Small intestine (tissue), 7 donors: ENCODE measurements at regions not wholly inside any gene's neighbourhood (a gene's known extent, or its start where the extent isn't known, plus 50 kb on each side); places are given as distances from the start of the nearest gene placed in this dataset.

Experiments
- DNase-seq, 2 donors: peaks; one replicate each; pipeline versions ENCODE4 v3.0.0 to v3.0.0-alpha.2; 2013
- FAIRE-seq: peaks from 2 replicates; lab custom pipeline; 2012; peaks lifted over from hg19 to GRCh38; lab: Jason Lieb, UNC
- H3K27ac ChIP-seq, 3 donors: one replicate each; pipeline ENCODE4 v1.5.1; 2013; ENCODE audit warnings: low read length in 2 of 3, mild to moderate bottlenecking in 2 of 3, control low read depth in 1 of 3, inconsistent platforms in 1 of 3, low read depth in 1 of 3, moderate library complexity in 1 of 3
- H3K27me3 ChIP-seq, 3 donors: one replicate each; pipeline ENCODE4 v1.6.1; 2013; ENCODE audit warnings: low read length in 3 of 3, inconsistent platforms in 1 of 3; ENCODE audit not compliant: control insufficient read depth in 3 of 3, insufficient read depth in 3 of 3
- H3K36me3 ChIP-seq, 3 donors: one replicate each; pipeline ENCODE4 v1.6.1; 2013; ENCODE audit warnings: low read length in 3 of 3, inconsistent platforms in 1 of 3, low read depth in 1 of 3, mild to moderate bottlenecking in 1 of 3, moderate library complexity in 1 of 3; ENCODE audit not compliant: control insufficient read depth in 3 of 3, insufficient read depth in 2 of 3
- H3K4me1 ChIP-seq, 3 donors: one replicate each; pipeline ENCODE4 v1.6.1; 2013; ENCODE audit warnings: low read length in 2 of 3, inconsistent platforms in 1 of 3, low read depth in 1 of 3, mild to moderate bottlenecking in 1 of 3, moderate library complexity in 1 of 3; ENCODE audit not compliant: control insufficient read depth in 3 of 3, insufficient read depth in 2 of 3
- H3K4me3 ChIP-seq, 3 donors: one replicate each; pipeline ENCODE4 v1.5.1; 2013; ENCODE audit warnings: low read length in 3 of 3, control low read depth in 1 of 3, inconsistent platforms in 1 of 3, low read depth in 1 of 3, mild to moderate bottlenecking in 1 of 3, moderate library complexity in 1 of 3
- H3K9me3 ChIP-seq, 2 donors: one replicate each; pipeline ENCODE4 v1.6.1; 2013; ENCODE audit warnings: low read depth in 1 of 2, low read length in 1 of 2; ENCODE audit not compliant: control insufficient read depth in 2 of 2, insufficient read depth in 1 of 2
- WGBS, 3 donors: extraction: QIAGEN DNeasy Blood & Tissue Kit; methylation state at CpG; one replicate each; pipeline ENCODE4 v1.1.7; 2013; 5-methylcytosine and 5-hydroxymethylcytosine counted together
- donor health status: healthy with polysubstance abuse.
- donor health status: control.
- donor health status: control.
- donor health status: Bipolar disorder and iron deficiency.
- donor health status: healthy.

- H3K4me3 ChIP-seq, result no peak overlapping the region
- H3K4me1 ChIP-seq, result no peaks in the 10 kb centered on the region
- H3K36me3 ChIP-seq, result no peaks in the 10 kb centered on the region
- DNase-seq (no peak), FAIRE-seq (no peak)
- 77 to 80% (median 80%) methylated on average over 6 of the region's 6 CpGs for WGBS, 3 donors
- peaks cover 0 to 4% of the 10 kb centered on the region in 2 donors for H3K9me3 ChIP-seq
- no peak overlapping the region for H3K27ac ChIP-seq
- H3K27me3 ChIP-seq, result no peaks in the 10 kb centered on the region
Observed at GRCh38 chr12:78792052-78792698, 72.4 kb upstream of the SYT1 start.

- no peak for DNase-seq
- WGBS, 3 donors, result 53 to 64% (median 57%) methylated on average over 2 of the region's 2 CpGs
Observed at GRCh38 chr12:78793491-78793890, 71.1 kb upstream of the SYT1 start.

GRCh38 chr12:78793982-78794381 is 70.6 kb upstream of the SYT1 start:
- Histone ChIP-seq H3K4me1 (no peaks in the 10 kb centered on the region), H3K27ac (no peak overlapping the region), H3K9me3 (peaks cover 0 to 4% of the 10 kb centered on the region in 2 donors), H3K27me3 (no peaks in the 10 kb centered on the region), H3K4me3 (no peak overlapping the region), H3K36me3 (no peaks in the 10 kb centered on the region)
- no peak for DNase-seq
- no peak for FAIRE-seq
- 94 to 97% (median 95%) methylated on average over 18 of the region's 18 CpGs for WGBS, 3 donors

More at GRCh38 chr12:78793491-78793890, 71.1 kb upstream of the SYT1 start:
- Histone ChIP-seq H3K4me1 (no peaks in the 10 kb centered on the region), H3K27me3 (no peaks in the 10 kb centered on the region), H3K9me3 (peaks cover 0 to 4% of the 10 kb centered on the region in 2 donors), H3K4me3 (no peak overlapping the region), H3K27ac (no peak overlapping the region), H3K36me3 (no peaks in the 10 kb centered on the region)
- no peak for FAIRE-seq

- DNase-seq (no peak), FAIRE-seq (no peak)
- no peaks in the 10 kb centered on the region for H3K4me1 ChIP-seq
- no peak overlapping the region for H3K4me3 ChIP-seq
- H3K27ac ChIP-seq, result no peak overlapping the region
- H3K36me3 ChIP-seq, result no peaks in the 10 kb centered on the region
- H3K27me3 ChIP-seq, result no peaks in the 10 kb centered on the region
- peaks cover 0 to 4% of the 10 kb centered on the region in 2 donors for H3K9me3 ChIP-seq
Observed at GRCh38 chr12:78795934-78796445, 68.6 kb upstream of the SYT1 start.

GRCh38 chr12:78797196-78797931 is 67.2 kb upstream of the SYT1 start:
- DNase-seq (no peak), FAIRE-seq (no peak)
- Histone ChIP-seq H3K27ac (no peak overlapping the region), H3K4me3 (no peak overlapping the region), H3K4me1 (no peaks in the 10 kb centered on the region), H3K9me3 (peaks cover 0 to 4% of the 10 kb centered on the region in 2 donors), H3K36me3 (no peaks in the 10 kb centered on the region), H3K27me3 (no peaks in the 10 kb centered on the region)
- WGBS, 3 donors, result 83 to 92% (median 90%) methylated on average over 2 of the region's 2 CpGs

GRCh38 chr12:78799649-78800048 is 64.9 kb upstream of the SYT1 start:
- no peak for DNase-seq
- no peaks in the 10 kb centered on the region for H3K4me1 ChIP-seq
- H3K9me3 ChIP-seq, result peaks cover 0 to 10% of the 10 kb centered on the region in 2 donors
- no peaks in the 10 kb centered on the region for H3K36me3 ChIP-seq
- FAIRE-seq, result no peak
- no peak overlapping the region for H3K4me3 ChIP-seq
- H3K27me3 ChIP-seq, result no peaks in the 10 kb centered on the region
- 74 to 84% (median 76%) methylated on average over 1 of the region's 1 CpG for WGBS, 3 donors
- no peak overlapping the region for H3K27ac ChIP-seq

- Histone ChIP-seq H3K27me3 (no peaks in the 10 kb centered on the region), H3K4me3 (no peak overlapping the region), H3K27ac (no peak overlapping the region), H3K36me3 (no peaks in the 10 kb centered on the region), H3K9me3 (peaks cover 0 to 6% of the 10 kb centered on the region in 2 donors), H3K4me1 (no peaks in the 10 kb centered on the region)
- no peak for DNase-seq
- no peak for FAIRE-seq
- 68 to 78% (median 77%) methylated on average over 3 of the region's 3 CpGs for WGBS, 3 donors
Observed at GRCh38 chr12:78802593-78802992, 62.0 kb upstream of the SYT1 start.

- H3K4me3 ChIP-seq, result no peak overlapping the region
- WGBS, 3 donors, result 94 to 98% (median 96%) methylated on average over 39 of the region's 39 CpGs
- no peaks in the 10 kb centered on the region for H3K36me3 ChIP-seq
- no peaks in the 10 kb centered on the region for H3K4me1 ChIP-seq
- H3K27me3 ChIP-seq, result no peaks in the 10 kb centered on the region
- FAIRE-seq, result no peak
- no peak for DNase-seq
- peaks cover 0 to 6% of the 10 kb centered on the region in 2 donors for H3K9me3 ChIP-seq
- no peak overlapping the region for H3K27ac ChIP-seq
Observed at GRCh38 chr12:78804262-78804661, 60.3 kb upstream of the SYT1 start.
